WERI-Rb-1 (cell line): ENCODE measurements at regions not wholly inside any gene's neighbourhood (a gene's known extent, or its start where the extent isn't known, plus 50 kb on each side); places are given as distances from the start of the nearest gene placed in this dataset.

Source experiments
- DNase-seq: peaks from one replicate; pipeline ENCODE4 v3.0.0-alpha.2; 2020
- H3K27ac ChIP-seq: fragments of 250-450 bp; sonication (Bioruptor Pico); 2 replicates; pipeline ENCODE4 v1.5.1; 2020; ENCODE audit warnings: mild to moderate bottlenecking, moderate library complexity
- H3K27me3 ChIP-seq: fragments of 250-450 bp; sonication (Bioruptor Pico); 2 replicates; pipeline ENCODE4 v1.5.1; 2021; ENCODE audit warnings: mild to moderate bottlenecking, low read depth, moderate library complexity; ENCODE audit not compliant: insufficient read depth, severe bottlenecking
- H3K36me3 ChIP-seq: fragments of 250-450 bp; sonication (Bioruptor Pico); 2 replicates; pipeline ENCODE4 v1.5.1; 2020; ENCODE audit warnings: mild to moderate bottlenecking, moderate library complexity
- H3K4me3 ChIP-seq: 2 replicates; pipeline ENCODE4 v1.5.1; 2011; ENCODE audit warnings: low read depth, mild to moderate bottlenecking, control low read depth, low read length
- H3K9me3 ChIP-seq: fragments of 250-450 bp; sonication (Bioruptor Pico); 2 replicates; pipeline ENCODE4 v1.5.1; 2021; ENCODE audit warnings: mild to moderate bottlenecking, moderate library complexity; ENCODE audit not compliant: severe bottlenecking
- TF ChIP-seq, protein P1 (sequence below): IDR thresholded peaks from 2 replicates; pipeline ENCODE4 v1.5.1; 2011; ENCODE audit warnings: low read depth, mild to moderate bottlenecking, control low read depth, inconsistent platforms, low read length

DNA sequence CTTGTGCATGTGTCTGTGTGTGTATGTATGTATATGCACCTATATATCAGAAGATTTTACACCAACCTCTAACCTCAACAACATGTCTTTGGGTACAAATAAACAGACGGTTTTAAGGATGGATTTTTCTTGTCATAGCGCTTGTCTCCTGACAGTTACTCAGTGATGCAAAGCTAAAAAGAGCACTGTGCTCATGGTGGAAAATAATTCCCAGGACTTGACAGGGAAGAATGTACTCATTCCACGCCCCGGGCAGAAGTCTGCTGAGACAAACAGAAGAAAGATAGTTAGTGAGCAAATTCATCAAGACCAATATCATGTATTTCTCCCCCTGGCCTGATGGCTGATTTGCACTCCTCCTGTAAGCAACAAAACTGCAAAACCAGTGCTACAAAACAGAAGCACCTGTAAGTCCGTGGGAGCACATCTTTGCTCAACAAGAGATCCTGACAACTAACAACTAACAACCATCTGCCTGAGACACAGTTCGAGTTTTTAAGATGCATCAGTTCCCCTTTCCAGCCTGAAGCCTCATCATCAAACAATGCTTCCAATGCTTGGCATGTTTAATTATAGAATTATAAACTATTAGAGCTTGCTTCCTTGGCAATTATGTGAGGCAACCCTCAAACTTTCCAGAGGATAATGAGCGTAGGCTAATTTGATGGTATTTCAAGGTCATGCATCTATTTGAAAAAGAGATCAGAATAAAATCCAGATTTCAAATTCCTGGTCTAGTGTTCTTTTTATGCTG lies 812.7 kb upstream of the MIR17HG start:
- Histone ChIP-seq H3K27me3 (no peaks in the 10 kb centered on the region), H3K4me3 (no peak overlapping the region), H3K36me3 (no peaks in the 10 kb centered on the region), H3K27ac (no peak overlapping the region), H3K9me3 (no peaks in the 10 kb centered on the region)
- TF ChIP-seq, protein P1, sequence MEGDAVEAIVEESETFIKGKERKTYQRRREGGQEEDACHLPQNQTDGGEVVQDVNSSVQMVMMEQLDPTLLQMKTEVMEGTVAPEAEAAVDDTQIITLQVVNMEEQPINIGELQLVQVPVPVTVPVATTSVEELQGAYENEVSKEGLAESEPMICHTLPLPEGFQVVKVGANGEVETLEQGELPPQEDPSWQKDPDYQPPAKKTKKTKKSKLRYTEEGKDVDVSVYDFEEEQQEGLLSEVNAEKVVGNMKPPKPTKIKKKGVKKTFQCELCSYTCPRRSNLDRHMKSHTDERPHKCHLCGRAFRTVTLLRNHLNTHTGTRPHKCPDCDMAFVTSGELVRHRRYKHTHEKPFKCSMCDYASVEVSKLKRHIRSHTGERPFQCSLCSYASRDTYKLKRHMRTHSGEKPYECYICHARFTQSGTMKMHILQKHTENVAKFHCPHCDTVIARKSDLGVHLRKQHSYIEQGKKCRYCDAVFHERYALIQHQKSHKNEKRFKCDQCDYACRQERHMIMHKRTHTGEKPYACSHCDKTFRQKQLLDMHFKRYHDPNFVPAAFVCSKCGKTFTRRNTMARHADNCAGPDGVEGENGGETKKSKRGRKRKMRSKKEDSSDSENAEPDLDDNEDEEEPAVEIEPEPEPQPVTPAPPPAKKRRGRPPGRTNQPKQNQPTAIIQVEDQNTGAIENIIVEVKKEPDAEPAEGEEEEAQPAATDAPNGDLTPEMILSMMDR = no peak
- no peak for DNase-seq

DNA sequence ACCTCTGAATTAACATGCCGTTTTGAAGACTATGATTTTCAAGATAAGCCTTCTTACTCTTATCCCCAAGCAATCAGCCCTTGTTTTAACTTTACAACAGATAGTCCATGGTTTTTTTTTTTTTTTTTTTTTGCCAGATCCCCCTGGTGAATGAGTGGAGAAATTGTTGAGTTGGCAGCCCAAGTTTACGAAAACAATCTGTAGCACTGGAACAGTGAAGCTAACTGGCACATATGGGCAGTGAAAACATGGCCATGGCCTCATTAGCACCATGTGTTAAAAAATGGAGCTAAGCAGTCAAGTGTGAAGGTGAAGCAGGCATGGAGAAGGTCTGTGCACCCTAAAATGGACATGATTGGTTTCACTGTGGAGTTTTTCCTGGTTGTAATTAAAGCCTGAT lies 812.1 kb upstream of the MIR17HG start:
- no peaks in the 10 kb centered on the region for H3K36me3 ChIP-seq
- DNase-seq = no peak
- H3K9me3 ChIP-seq = no peaks in the 10 kb centered on the region
- no peak overlapping the region for H3K27ac ChIP-seq
- no peaks in the 10 kb centered on the region for H3K27me3 ChIP-seq
- no peak overlapping the region for H3K4me3 ChIP-seq
- TF ChIP-seq, protein P1 = no peak

GRCh38 chr13:90538063-90538462 lies 809.4 kb upstream of the MIR17HG start:
- no peak for DNase-seq
- H3K36me3 ChIP-seq = no peaks in the 10 kb centered on the region
- no peak overlapping the region for H3K27ac ChIP-seq
- no peak overlapping the region for H3K4me3 ChIP-seq
- H3K27me3 ChIP-seq = no peaks in the 10 kb centered on the region
- TF ChIP-seq, protein P1 = no peak
- H3K9me3 ChIP-seq = no peaks in the 10 kb centered on the region

DNA sequence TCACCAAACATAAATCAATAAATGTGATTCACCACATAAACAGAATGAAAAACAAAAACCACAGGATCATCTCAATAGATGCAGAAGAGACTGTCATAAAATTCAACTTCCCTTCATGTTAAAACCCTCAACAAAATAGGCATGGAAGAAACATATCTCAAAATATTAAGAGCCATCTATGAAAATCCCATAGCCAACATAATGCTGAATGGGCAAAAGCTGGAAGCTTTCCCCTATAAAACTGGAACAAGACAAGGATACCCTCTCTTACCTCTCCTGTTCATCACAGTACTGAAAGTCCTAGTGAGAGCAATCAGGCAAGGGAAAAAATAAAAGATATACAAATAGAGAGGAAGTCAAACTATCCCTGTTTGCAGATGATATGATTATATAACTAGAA lies 806.1 kb upstream of the MIR17HG start:
- H3K27me3 ChIP-seq = no peaks in the 10 kb centered on the region
- no peak overlapping the region for H3K27ac ChIP-seq
- no peak for DNase-seq
- no peak overlapping the region for H3K4me3 ChIP-seq
- peaks cover 4% of the 10 kb centered on the region for H3K9me3 ChIP-seq
- TF ChIP-seq, protein P1 = no peak
- no peaks in the 10 kb centered on the region for H3K36me3 ChIP-seq

- Histone ChIP-seq H3K27me3 (no peaks in the 10 kb centered on the region), H3K36me3 (no peaks in the 10 kb centered on the region)
- TF ChIP-seq, protein P1 = no peak
Observed at GRCh38 chr13:90542959-90543505, 804.5 kb upstream of the MIR17HG start.

More at GRCh38 chr13:90542959-90543505, 804.5 kb upstream of the MIR17HG start:
- no peak for DNase-seq
- peaks cover 15% of the 10 kb centered on the region for H3K9me3 ChIP-seq
- no peak overlapping the region for H3K27ac ChIP-seq
- no peak overlapping the region for H3K4me3 ChIP-seq
